ENCODE measurements at regions not wholly inside any gene's neighbourhood (a gene's known extent, or its start where the extent isn't known, plus 50 kb on each side); places are given as distances from the start of the nearest gene placed in this dataset.

DNA sequence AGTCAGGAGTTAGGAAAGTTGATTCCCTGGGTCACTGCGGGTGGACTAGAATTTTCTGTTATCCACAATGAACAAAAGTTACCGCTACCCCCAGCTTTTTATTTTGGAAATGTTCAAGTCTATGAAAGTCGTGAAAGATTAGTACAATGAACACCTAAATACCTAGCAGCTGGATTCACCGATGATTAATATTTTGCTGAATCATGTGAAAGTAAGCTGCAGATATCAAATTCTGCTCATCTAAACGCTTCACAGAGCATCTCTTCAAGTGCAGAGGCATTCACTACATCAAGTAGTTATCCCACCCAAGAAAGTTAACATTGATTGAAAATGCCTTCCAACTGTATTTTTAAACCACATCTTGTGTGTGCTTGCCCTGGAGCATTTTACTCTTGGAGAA, 729.0 kb upstream of the NR2F2 start:
- Histone ChIP-seq H3K9me3 (no peaks in the 10 kb centered on the region), H4K20me1 (ENCODE audit: insufficient read depth) (no peaks in the 10 kb centered on the region), H3K9me2 (no peaks in the 10 kb centered on the region), H3F3A (replicated peaks; ENCODE audit: insufficient read depth) (no peaks in the 10 kb centered on the region), H3K79me2 (ENCODE audit: insufficient read depth) (no peaks in the 10 kb centered on the region), H3K27me3 (ENCODE audit: insufficient read depth) (no peaks in the 10 kb centered on the region), H3K4me1 (ENCODE audit: control insufficient read depth in 1 of 2, insufficient read depth in 2 of 2, low read depth in 1 of 2, low read length in 1 of 2) (peaks cover 0 to 26% of the 10 kb centered on the region in 2 experiments; a peak in 2 of 4 replicates), H3K27ac (ENCODE audit: low read depth in 2 of 2, low read length in 1 of 2) (no peak overlapping the region), H3K9ac (no peak overlapping the region), H3K4me2 (no peak overlapping the region), H2AFZ (ENCODE audit: low read depth) (no peak overlapping the region), H3K4me3 (ENCODE audit: low read depth in 2 of 2, low read length in 1 of 2) (no peak overlapping the region), H3K36me3 (replicated peaks in 1 of 2; ENCODE audit: control insufficient read depth in 1 of 2, insufficient read depth in 2 of 2, low read length in 1 of 2) (no peaks in the 10 kb centered on the region)
- DNase-seq = no peak
- TF ChIP-seq FOSL2 (IDR thresholded peaks at IDR 0.05; ENCODE audit: borderline replicate concordance, low read depth) = no peak
- TF ChIP-seq TAF1 (IDR thresholded peaks at IDR 0.05; ENCODE audit: borderline replicate concordance, low read depth, low read length) = no peak
- TF ChIP-seq, protein P1, sequence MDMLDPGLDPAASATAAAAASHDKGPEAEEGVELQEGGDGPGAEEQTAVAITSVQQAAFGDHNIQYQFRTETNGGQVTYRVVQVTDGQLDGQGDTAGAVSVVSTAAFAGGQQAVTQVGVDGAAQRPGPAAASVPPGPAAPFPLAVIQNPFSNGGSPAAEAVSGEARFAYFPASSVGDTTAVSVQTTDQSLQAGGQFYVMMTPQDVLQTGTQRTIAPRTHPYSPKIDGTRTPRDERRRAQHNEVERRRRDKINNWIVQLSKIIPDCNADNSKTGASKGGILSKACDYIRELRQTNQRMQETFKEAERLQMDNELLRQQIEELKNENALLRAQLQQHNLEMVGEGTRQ (IDR thresholded peaks at IDR 0.05; ENCODE audit: borderline replicate concordance, low read depth, low read length) = no peak
- TF ChIP-seq, protein P2, sequence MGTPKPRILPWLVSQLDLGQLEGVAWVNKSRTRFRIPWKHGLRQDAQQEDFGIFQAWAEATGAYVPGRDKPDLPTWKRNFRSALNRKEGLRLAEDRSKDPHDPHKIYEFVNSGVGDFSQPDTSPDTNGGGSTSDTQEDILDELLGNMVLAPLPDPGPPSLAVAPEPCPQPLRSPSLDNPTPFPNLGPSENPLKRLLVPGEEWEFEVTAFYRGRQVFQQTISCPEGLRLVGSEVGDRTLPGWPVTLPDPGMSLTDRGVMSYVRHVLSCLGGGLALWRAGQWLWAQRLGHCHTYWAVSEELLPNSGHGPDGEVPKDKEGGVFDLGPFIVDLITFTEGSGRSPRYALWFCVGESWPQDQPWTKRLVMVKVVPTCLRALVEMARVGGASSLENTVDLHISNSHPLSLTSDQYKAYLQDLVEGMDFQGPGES (IDR thresholded peaks at IDR 0.05; ENCODE audit: low read depth, low read length) = no peak
- TF ChIP-seq SIN3A (IDR thresholded peaks at IDR 0.05; ENCODE audit: borderline replicate concordance, low read depth, low read length) = no peak
- no peak for TF ChIP-seq NRF1 (IDR thresholded peaks at IDR 0.05; ENCODE audit: low read depth, low read length)
- TF ChIP-seq TEAD4 (IDR thresholded peaks at IDR 0.05; ENCODE audit: borderline replicate concordance, insufficient read depth) = no peak
- TF ChIP-seq REST (IDR thresholded peaks at IDR 0.05; ENCODE audit: low read depth, low read length) = no peak
- no peak for TF ChIP-seq NFIC (IDR thresholded peaks at IDR 0.05; ENCODE audit: borderline replicate concordance)
- TF ChIP-seq FOXM1 (IDR thresholded peaks at IDR 0.05; ENCODE audit: low read depth) = no peak
- TF ChIP-seq USF1 (IDR thresholded peaks at IDR 0.05; ENCODE audit: borderline replicate concordance, low read depth) = no peak
- TF ChIP-seq TCF12 (IDR thresholded peaks at IDR 0.05) = no peak
- TF ChIP-seq CTCF (IDR thresholded peaks at IDR 0.05) = no peak
- TF ChIP-seq JUND (IDR thresholded peaks at IDR 0.05) = no peak
- TF ChIP-seq POLR2AphosphoS5 (IDR thresholded peaks at IDR 0.05; ENCODE audit: low read depth, low read length) = no peak
- TF ChIP-seq RXRA (IDR thresholded peaks at IDR 0.05; ENCODE audit: borderline replicate concordance, low read depth) = no peak
- POLR2A ChIA-PET = no interaction called here
- WGBS (ENCODE audit: low lambda C conversion rate) = 32% methylated on average over 5 of the region's 5 CpGs
- CTCF ChIA-PET = no interaction called here
